Hepatocyte (in vitro differentiated cells): ENCODE measurements at regions not wholly inside any gene's neighbourhood (a gene's known extent, or its start where the extent isn't known, plus 50 kb on each side); places are given as distances from the start of the nearest gene placed in this dataset.

Experiments used
- EZH2 ChIP-seq: fragments of 200-600 bp; sonication (generic); IDR thresholded peaks from 2 replicates; pipeline ENCODE4 v1.6.1; 2016; ENCODE audit warnings: antibody characterized with exemption, mild to moderate bottlenecking, borderline replicate concordance
- EZH2phosphoT487 ChIP-seq: fragments of 200-600 bp; sonication (generic); IDR thresholded peaks from one replicate; pipeline ENCODE4 v1.6.1; 2018; ENCODE audit warnings: antibody characterized with exemption, mild to moderate bottlenecking, low read depth, moderate library complexity; ENCODE audit not compliant: unreplicated experiment, severe bottlenecking
- TF ChIP-seq, protein P1 (sequence below): fragments of 200-600 bp; sonication (generic); IDR thresholded peaks from 2 replicates; pipeline ENCODE4 v1.5.1; 2016; ENCODE audit warnings: antibody characterized with exemption, mild to moderate bottlenecking; ENCODE audit not compliant: poor library complexity

DNA sequence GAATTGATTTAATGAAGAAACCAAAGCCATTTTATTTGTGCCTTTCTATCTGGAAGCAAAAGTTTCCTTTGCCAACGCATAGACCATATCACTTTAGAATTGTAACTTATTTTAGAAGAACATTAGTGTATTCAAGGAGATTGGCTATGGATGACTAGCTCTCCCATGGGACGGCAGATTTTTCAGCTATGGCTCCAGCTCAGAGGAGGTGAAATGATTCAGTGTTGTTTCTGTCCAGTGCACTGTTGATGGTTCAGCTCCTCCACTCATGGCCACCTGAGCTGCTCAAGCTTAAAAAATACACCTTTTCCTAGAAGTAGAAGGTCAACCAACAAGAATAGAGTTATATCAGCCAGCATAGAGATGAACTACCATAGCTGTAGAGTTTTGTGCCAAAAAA lies 1597.5 kb upstream of the PIK3C3 start:
- TF ChIP-seq, protein P1, sequence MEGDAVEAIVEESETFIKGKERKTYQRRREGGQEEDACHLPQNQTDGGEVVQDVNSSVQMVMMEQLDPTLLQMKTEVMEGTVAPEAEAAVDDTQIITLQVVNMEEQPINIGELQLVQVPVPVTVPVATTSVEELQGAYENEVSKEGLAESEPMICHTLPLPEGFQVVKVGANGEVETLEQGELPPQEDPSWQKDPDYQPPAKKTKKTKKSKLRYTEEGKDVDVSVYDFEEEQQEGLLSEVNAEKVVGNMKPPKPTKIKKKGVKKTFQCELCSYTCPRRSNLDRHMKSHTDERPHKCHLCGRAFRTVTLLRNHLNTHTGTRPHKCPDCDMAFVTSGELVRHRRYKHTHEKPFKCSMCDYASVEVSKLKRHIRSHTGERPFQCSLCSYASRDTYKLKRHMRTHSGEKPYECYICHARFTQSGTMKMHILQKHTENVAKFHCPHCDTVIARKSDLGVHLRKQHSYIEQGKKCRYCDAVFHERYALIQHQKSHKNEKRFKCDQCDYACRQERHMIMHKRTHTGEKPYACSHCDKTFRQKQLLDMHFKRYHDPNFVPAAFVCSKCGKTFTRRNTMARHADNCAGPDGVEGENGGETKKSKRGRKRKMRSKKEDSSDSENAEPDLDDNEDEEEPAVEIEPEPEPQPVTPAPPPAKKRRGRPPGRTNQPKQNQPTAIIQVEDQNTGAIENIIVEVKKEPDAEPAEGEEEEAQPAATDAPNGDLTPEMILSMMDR: no peak
- TF ChIP-seq EZH2: no peak
- no peak for TF ChIP-seq EZH2phosphoT487
